ENCODE measurements at regions not wholly inside any gene's neighbourhood (a gene's known extent, or its start where the extent isn't known, plus 50 kb on each side); places are given as distances from the start of the nearest gene placed in this dataset.

DNA sequence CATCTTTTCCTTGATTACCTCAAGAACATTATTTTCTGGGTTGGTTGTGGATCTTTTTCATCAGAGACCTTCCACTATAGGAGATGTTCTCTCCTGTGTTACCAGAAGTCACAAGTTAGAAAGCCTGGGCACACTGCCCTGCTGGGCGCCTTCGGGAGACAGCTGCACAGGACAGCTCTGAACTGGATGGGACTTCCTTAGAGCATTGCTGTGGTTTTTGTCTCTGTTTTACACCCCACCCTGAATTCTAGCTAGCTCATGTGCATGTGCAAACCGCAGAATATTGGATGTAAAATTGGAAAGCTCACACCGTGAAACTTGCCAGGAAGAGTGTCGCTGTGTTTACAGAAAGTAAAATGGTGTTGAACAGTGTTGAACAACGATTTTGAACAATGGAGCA lies 54.4 kb upstream of the SEC61G start:
- Histone ChIP-seq H3K27me3 (replicated peaks in 1 of 7) (no peaks in the 10 kb centered on the region), H3K4me3 (no peak overlapping the region), H3K27ac (no peak overlapping the region), H3K36me3 (no peaks in the 10 kb centered on the region), H3K9me3 (no peaks in the 10 kb centered on the region), H3K4me1 (peaks cover 0 to 10% (median 0%) of the 10 kb centered on the region in 6 donors)
- WGBS, 5 donors = 65 to 69% (median 66%) methylated on average over 6 of the region's 6 CpGs
- no peak for DNase-seq
- intact Hi-C loops (cut with DNase I; ENCODE audit: low total_unique reads) = no loop called here
- TF ChIP-seq POLR2AphosphoS5 (IDR thresholded peaks at IDR 0.05) (no peak), POLR2A (IDR thresholded peaks at IDR 0.05) (no peak), CTCF (IDR thresholded peaks at IDR 0.05 in 8 of 11, conservative IDR thresholded peaks at IDR 0.05 in 3 of 11) (no peak)

DNA sequence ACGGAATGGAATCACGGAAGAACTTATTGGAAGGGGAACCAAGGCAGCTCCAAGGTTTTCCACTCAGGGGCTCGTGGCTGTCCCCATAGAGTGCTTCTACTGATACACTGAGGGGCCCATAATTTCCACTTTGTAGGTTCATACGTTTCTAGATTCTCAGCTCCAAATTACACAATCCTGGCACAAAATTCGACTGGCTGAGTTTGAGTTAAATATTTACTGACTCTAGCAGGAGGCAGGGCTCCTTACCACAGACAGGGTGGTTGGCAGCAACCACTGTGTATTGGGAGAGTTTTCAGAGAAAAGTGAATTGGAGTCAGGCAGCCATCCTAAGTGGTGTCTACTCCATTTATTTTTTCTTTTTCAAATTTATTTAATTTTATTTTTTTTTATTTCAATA lies 55.4 kb upstream of the SEC61G start:
- WGBS, 5 donors = 77 to 88% (median 82%) methylated on average over 5 of the region's 5 CpGs

DNA sequence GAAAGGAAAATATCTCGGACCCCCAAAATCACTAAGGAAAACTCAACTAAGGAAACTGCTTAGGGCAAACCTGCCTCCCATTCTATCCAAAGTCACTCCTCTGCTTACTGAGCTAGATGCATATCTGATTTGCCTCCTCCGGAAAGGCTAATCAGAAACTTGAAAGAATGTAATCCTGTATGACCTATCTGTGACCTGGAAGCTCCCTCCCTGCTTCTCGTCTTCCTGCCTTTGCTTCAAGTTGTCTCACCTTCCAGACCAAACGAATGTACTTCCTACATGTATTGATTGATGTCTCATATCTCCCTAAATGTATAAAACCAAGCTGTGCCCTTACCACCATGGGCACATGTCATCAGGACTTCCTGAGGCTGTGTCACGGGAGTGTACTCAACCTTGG lies 58.1 kb upstream of the SEC61G start:
- intact Hi-C loops (cut with DNase I; ENCODE audit: low total_unique reads) = no loop called here
- TF ChIP-seq POLR2A (IDR thresholded peaks at IDR 0.05) (no peak), CTCF (IDR thresholded peaks at IDR 0.05 in 8 of 11, conservative IDR thresholded peaks at IDR 0.05 in 3 of 11) (no peak), POLR2AphosphoS5 (IDR thresholded peaks at IDR 0.05) (no peak)
- no peaks in the 10 kb centered on the region for H3K9me3 ChIP-seq
- H3K4me1 ChIP-seq = no peaks in the 10 kb centered on the region
- 37 to 50% (median 41%) methylated on average over 5 of the region's 5 CpGs for WGBS, 5 donors
- H3K27ac ChIP-seq = peak overlapping the region in 5 of 8 donors; percentile 25 to 56 (median 43)
- no peaks in the 10 kb centered on the region for H3K36me3 ChIP-seq
- H3K27me3 ChIP-seq (replicated peaks in 1 of 7) = peaks cover 0 to 4% (median 0%) of the 10 kb centered on the region in 7 donors
- no peak overlapping the region for H3K4me3 ChIP-seq
- no peak for DNase-seq

More for the DNA sequence above, 55.4 kb upstream of the SEC61G start:
- no peak overlapping the region for H3K4me3 ChIP-seq
- TF ChIP-seq POLR2A (IDR thresholded peaks at IDR 0.05) = no peak
- no peak for TF ChIP-seq CTCF (IDR thresholded peaks at IDR 0.05 in 8 of 11, conservative IDR thresholded peaks at IDR 0.05 in 3 of 11)
- TF ChIP-seq POLR2AphosphoS5 (IDR thresholded peaks at IDR 0.05) = no peak
- DNase-seq = no peak
- H3K36me3 ChIP-seq = no peaks in the 10 kb centered on the region
- H3K27ac ChIP-seq = no peak overlapping the region
- intact Hi-C loops (cut with DNase I; ENCODE audit: low total_unique reads) = no loop called here
- peaks cover 0 to 10% (median 0%) of the 10 kb centered on the region in 6 donors for H3K4me1 ChIP-seq
- H3K27me3 ChIP-seq (replicated peaks in 1 of 7) = peaks cover 0 to 2% (median 0%) of the 10 kb centered on the region in 7 donors
- H3K9me3 ChIP-seq = no peaks in the 10 kb centered on the region

GRCh38 chr7:54823776-54824175 lies 64.8 kb upstream of the SEC61G start:
- DNase-seq = no peak
- TF ChIP-seq CTCF (IDR thresholded peaks at IDR 0.05 in 8 of 11, conservative IDR thresholded peaks at IDR 0.05 in 3 of 11) (no peak), POLR2A (IDR thresholded peaks at IDR 0.05) (no peak), POLR2AphosphoS5 (IDR thresholded peaks at IDR 0.05) (peak in 1 of 3 donors; percentile 71)
- H3K9me3 ChIP-seq = peaks cover 0 to 13% (median 0%) of the 10 kb centered on the region in 8 donors
- no peaks in the 10 kb centered on the region for H3K36me3 ChIP-seq
- peaks cover 0 to 4% (median 0%) of the 10 kb centered on the region in 7 donors for H3K27me3 ChIP-seq (replicated peaks in 1 of 7)
- intact Hi-C loops (cut with DNase I; ENCODE audit: low total_unique reads) = no loop called here
- peaks cover 0 to 6% (median 0%) of the 10 kb centered on the region in 6 donors for H3K4me1 ChIP-seq
- H3K4me3 ChIP-seq = no peak overlapping the region
- WGBS, 5 donors = 8 to 16% (median 12%) methylated on average over 5 of the region's 5 CpGs
- peak overlapping the region in 7 of 8 donors; percentile 46 to 80 (median 70) for H3K27ac ChIP-seq
